GM12878 (cell line): ENCODE measurements at regions not wholly inside any gene's neighbourhood (a gene's known extent, or its start where the extent isn't known, plus 50 kb on each side); places are given as distances from the start of the nearest gene placed in this dataset.

ENCODE experiments used
- ATAC-seq: fragments of 200-7000 bp; cut with Tn5 transposase; 3 replicates; pipeline ENCODE4 v1.9.1; 2020; ENCODE audit warnings: mild to moderate bottlenecking, moderate library complexity
- BruUV-seq: library from RNA; stranded (reverse); fragments of 400-500 nt; replicated peaks from 2 replicates; lab custom pipeline; 2021; lab: Mats Ljungman, UMichigan
- CTCF ChIA-PET: fragments of 300-600 bp; sonication (Branson Sonifier 250); formaldehyde crosslinking; extraction: SDS; loops from one replicate; lab custom pipeline; 2021; ENCODE audit warnings: inconsistent platforms; lab: Yijun Ruan, JAX
- POLR2A ChIA-PET: fragments of 350-600 bp; formaldehyde crosslinking; extraction: SDS; loops from one replicate; lab custom pipeline; 2021; ENCODE audit warnings: inconsistent platforms; lab: Charles Lee
- RAD21 ChIA-PET: fragments of 300-600 bp; sonication (Branson Sonifier 250); formaldehyde crosslinking; loops from one replicate; lab custom pipeline; 2023; ENCODE audit warnings: antibody characterized with exemption; ENCODE audit not compliant: unreplicated experiment; lab: Charles Lee
- SMC1A ChIA-PET: fragments of 300-600 bp; sonication (Branson Sonifier 250); formaldehyde crosslinking; loops from one replicate; lab custom pipeline; 2023; ENCODE audit not compliant: unreplicated experiment, uncharacterized antibody; lab: Charles Lee
- DNase-seq: peaks from one replicate; pipeline ENCODE4 v3.0.0-alpha.2; 2011; ENCODE audit warnings: low read depth, low spot score
- FAIRE-seq: peaks from 3 replicates; lab custom pipeline; 2011; peaks lifted over from hg19 to GRCh38; lab: Jason Lieb, UNC
- H2AFZ ChIP-seq: 2 replicates; pipeline ENCODE4 v1.6.0; 2011; ENCODE audit warnings: low read depth, low read length, control low read depth; ENCODE audit not compliant: control insufficient read depth
- H3K27ac ChIP-seq: 2 replicates; pipeline ENCODE4 v1.5.1; 2011; ENCODE audit warnings: control low read depth; ENCODE audit not compliant: control insufficient read depth, insufficient read depth
- H3K27me3 ChIP-seq, 2 experiments: replicated peaks in 1 of 2; 2 replicates each; pipeline versions ENCODE4 v1.6.0 to v1.6.1; 2011; ENCODE audit warnings: low read length in 1 of 2; ENCODE audit not compliant: control insufficient read depth in 2 of 2, insufficient read depth in 2 of 2
- H3K36me3 ChIP-seq, 2 experiments: 2 replicates each; pipeline ENCODE4 v1.5.1; 2011; ENCODE audit warnings: low read length in 1 of 2; ENCODE audit not compliant: control insufficient read depth in 2 of 2, insufficient read depth in 2 of 2
- H3K4me1 ChIP-seq: 2 replicates; pipeline ENCODE4 v1.6.1; 2011; ENCODE audit warnings: mild to moderate bottlenecking, low read length, moderate library complexity, mixed read lengths; ENCODE audit not compliant: control insufficient read depth, insufficient read depth
- H3K4me2 ChIP-seq: 2 replicates; pipeline ENCODE4 v1.6.0; 2011; ENCODE audit warnings: control low read depth; ENCODE audit not compliant: control insufficient read depth, insufficient read depth
- H3K4me3 ChIP-seq: fragments of 200-600 bp; sonication (generic); 2 replicates; pipeline ENCODE4 v1.5.1; 2016
- H3K79me2 ChIP-seq: 2 replicates; pipeline ENCODE4 v1.6.0; 2011; ENCODE audit warnings: low read length; ENCODE audit not compliant: control insufficient read depth, insufficient read depth
- H3K9ac ChIP-seq: 2 replicates; pipeline ENCODE4 v1.8.0; 2011; ENCODE audit warnings: low read length, control low read depth, mixed read lengths; ENCODE audit not compliant: control insufficient read depth, insufficient read depth
- H3K9me3 ChIP-seq: replicated peaks from 3 replicates; pipeline ENCODE4 v1.5.1; 2011; ENCODE audit warnings: mild to moderate bottlenecking, low read length; ENCODE audit not compliant: control insufficient read depth, insufficient read depth
- H4K20me1 ChIP-seq: 2 replicates; pipeline ENCODE4 v1.6.0; 2011; ENCODE audit not compliant: control insufficient read depth, insufficient read depth
- CHD4 ChIP-seq: fragments of 200-600 bp; sonication (generic); IDR thresholded peaks from 2 replicates; pipeline ENCODE4 v1.6.1; 2016; ENCODE audit warnings: mild to moderate bottlenecking
- DPF2 ChIP-seq: fragments of 450-650 bp; IDR thresholded peaks from 2 replicates; pipeline ENCODE4 v1.6.1; 2017; ENCODE audit warnings: mild to moderate bottlenecking
- ETV6 ChIP-seq, 2 experiments: fragments of 450-650 bp in 1 of 2; IDR thresholded peaks in 1 of 2; conservative IDR thresholded peaks in 1 of 2; 2 replicates each; pipeline ENCODE4 v1.6.1; 2014; ENCODE audit warnings: antibody characterized with exemption in 1 of 2, borderline replicate concordance in 1 of 2, low read depth in 1 of 2, mild to moderate bottlenecking in 1 of 2, moderate library complexity in 1 of 2
- FOS ChIP-seq: IDR thresholded peaks from 3 replicates; pipeline ENCODE4 v1.6.1; 2011; ENCODE audit warnings: borderline replicate concordance; ENCODE audit not compliant: insufficient read length; ENCODE audit errors: extremely low read depth
- KLF5 ChIP-seq: fragments of 450-650 bp; IDR thresholded peaks from 2 replicates; pipeline ENCODE4 v1.6.1; 2014; ENCODE audit warnings: mild to moderate bottlenecking; ENCODE audit not compliant: partially characterized antibody
- NR2F1 ChIP-seq: fragments of 450-650 bp; conservative IDR thresholded peaks from 2 replicates; pipeline ENCODE4 v1.6.1; 2017; ENCODE audit warnings: mild to moderate bottlenecking
- NRF1 ChIP-seq: conservative IDR thresholded peaks from 2 replicates; pipeline ENCODE4 v1.6.1; 2011; ENCODE audit warnings: mild to moderate bottlenecking, low read depth, low read length, improper control_type of control experiment
- RAD51 ChIP-seq: fragments of 450-650 bp; IDR thresholded peaks from 2 replicates; pipeline ENCODE4 v1.6.1; 2016; ENCODE audit warnings: moderate library complexity, mild to moderate bottlenecking, inconsistent platforms
- SIX5 ChIP-seq: IDR thresholded peaks from 2 replicates; pipeline ENCODE4 v1.6.1; 2011; ENCODE audit warnings: mild to moderate bottlenecking, low read depth, low read length, moderate library complexity; ENCODE audit not compliant: severe bottlenecking
- YY1 ChIP-seq: IDR thresholded peaks from 2 replicates; pipeline ENCODE4 v1.6.1; 2011; ENCODE audit warnings: low read depth, mild to moderate bottlenecking, low read length
- ZNF274 ChIP-seq: IDR thresholded peaks from one replicate; pipeline ENCODE4 v1.8.0; 2011; ENCODE audit not compliant: insufficient read length, insufficient read depth
- in situ Hi-C: fragments of 300-500 bp; cut with MboI; formaldehyde crosslinking; loops from 9 replicates; pipeline ENCODE4 v1.14.3; 2018; ENCODE audit warnings: mixed read lengths
- intact Hi-C: fragments of 100-400 bp; cut with micrococcal nuclease; formaldehyde crosslinking; loops from one replicate; pipeline ENCODE4 v1.14.2; 2022; ENCODE audit not compliant: unreplicated experiment
- TF ChIP-seq, protein P1 (sequence below): fragments of 450-650 bp; IDR thresholded peaks from 2 replicates; pipeline ENCODE4 v1.6.1; 2017; ENCODE audit warnings: borderline replicate concordance
- TF ChIP-seq, protein P2 (sequence below): fragments of 450-650 bp; IDR thresholded peaks from 2 replicates; pipeline ENCODE4 v1.6.1; 2017; ENCODE audit warnings: mild to moderate bottlenecking

DNA sequence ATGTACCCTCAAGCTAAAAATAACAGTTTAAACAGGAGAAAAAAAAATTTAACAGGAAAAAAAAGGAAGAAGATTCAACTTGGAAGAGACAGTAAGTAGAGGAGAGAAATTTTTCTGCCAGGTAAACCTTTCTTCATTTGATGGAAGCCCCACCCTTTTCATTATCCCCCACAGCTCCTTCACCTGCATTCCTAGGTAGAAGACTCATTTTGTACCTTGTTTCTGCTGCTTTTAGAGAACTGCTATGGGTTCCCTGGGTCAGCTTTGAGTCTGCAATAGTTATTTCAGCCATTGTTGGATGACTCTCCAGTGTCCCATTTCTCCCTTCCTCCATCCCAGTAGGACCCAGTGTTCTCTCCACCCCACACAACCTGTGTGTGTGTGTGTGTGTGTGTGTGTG, 74.1 kb upstream of the CPEB4 start:
- RAD21 ChIA-PET: interaction anchor here (1.2 kb wide), 1 partner anchor 111 kb away, joined by 4 read pairs; no protein-coding TSS in a partner anchor
- TF ChIP-seq, protein P1, sequence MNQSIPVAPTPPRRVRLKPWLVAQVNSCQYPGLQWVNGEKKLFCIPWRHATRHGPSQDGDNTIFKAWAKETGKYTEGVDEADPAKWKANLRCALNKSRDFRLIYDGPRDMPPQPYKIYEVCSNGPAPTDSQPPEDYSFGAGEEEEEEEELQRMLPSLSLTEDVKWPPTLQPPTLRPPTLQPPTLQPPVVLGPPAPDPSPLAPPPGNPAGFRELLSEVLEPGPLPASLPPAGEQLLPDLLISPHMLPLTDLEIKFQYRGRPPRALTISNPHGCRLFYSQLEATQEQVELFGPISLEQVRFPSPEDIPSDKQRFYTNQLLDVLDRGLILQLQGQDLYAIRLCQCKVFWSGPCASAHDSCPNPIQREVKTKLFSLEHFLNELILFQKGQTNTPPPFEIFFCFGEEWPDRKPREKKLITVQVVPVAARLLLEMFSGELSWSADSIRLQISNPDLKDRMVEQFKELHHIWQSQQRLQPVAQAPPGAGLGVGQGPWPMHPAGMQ: no peak
- TF ChIP-seq NRF1 (no peak), YY1 (no peak), ZNF274 (no peak), SIX5 (no peak), DPF2 (no peak), NR2F1 (no peak), RAD51 (no peak), CHD4 (no peak), ETV6 (conservative IDR thresholded peaks at IDR 0.05 in 1 of 2, IDR thresholded peaks at IDR 0.05 in 1 of 2; ENCODE audit: borderline replicate concordance in 1 of 2, low read depth in 1 of 2) (no peak), KLF5 (no peak), FOS (no peak)
- TF ChIP-seq, protein P2, sequence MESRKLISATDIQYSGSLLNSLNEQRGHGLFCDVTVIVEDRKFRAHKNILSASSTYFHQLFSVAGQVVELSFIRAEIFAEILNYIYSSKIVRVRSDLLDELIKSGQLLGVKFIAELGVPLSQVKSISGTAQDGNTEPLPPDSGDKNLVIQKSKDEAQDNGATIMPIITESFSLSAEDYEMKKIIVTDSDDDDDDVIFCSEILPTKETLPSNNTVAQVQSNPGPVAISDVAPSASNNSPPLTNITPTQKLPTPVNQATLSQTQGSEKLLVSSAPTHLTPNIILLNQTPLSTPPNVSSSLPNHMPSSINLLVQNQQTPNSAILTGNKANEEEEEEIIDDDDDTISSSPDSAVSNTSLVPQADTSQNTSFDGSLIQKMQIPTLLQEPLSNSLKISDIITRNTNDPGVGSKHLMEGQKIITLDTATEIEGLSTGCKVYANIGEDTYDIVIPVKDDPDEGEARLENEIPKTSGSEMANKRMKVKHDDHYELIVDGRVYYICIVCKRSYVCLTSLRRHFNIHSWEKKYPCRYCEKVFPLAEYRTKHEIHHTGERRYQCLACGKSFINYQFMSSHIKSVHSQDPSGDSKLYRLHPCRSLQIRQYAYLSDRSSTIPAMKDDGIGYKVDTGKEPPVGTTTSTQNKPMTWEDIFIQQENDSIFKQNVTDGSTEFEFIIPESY: no peak
- no peak overlapping the region for H3K27ac ChIP-seq
- H3K9me3 ChIP-seq: peaks cover 1% of the 10 kb centered on the region
- H3K4me1 ChIP-seq: peaks cover 9% of the 10 kb centered on the region; the same call in 1 of the 2 replicates
- no peaks in the 10 kb centered on the region for H3K79me2 ChIP-seq
- POLR2A ChIA-PET: interaction anchor here (0.6 kb wide), 3 partner anchors 8 to 26 kb away, joined by 3 to 4 read pairs (median 3); no protein-coding TSS in a partner anchor
- no TSS peak for BruUV-seq
- H3K27me3 ChIP-seq: no peaks in the 10 kb centered on the region
- CTCF ChIA-PET: interaction anchor here (1.1 to 2.1 kb wide), 4 partner anchors 18 to 112 kb away, joined by 3 to 6 read pairs (median 4); no protein-coding TSS in a partner anchor
- H4K20me1 ChIP-seq: no peaks in the 10 kb centered on the region
- no peak overlapping the region for H3K4me2 ChIP-seq
- SMC1A ChIA-PET: interaction anchor here (0.8 to 3.9 kb wide), 7 partner anchors 11 to 122 kb away, joined by 3 to 18 read pairs (median 5); no protein-coding TSS in a partner anchor
- ATAC-seq (no peak), DNase-seq (no peak), FAIRE-seq (no peak)
- intact Hi-C loops: no loop called here
- no peaks in the 10 kb centered on the region for H3K36me3 ChIP-seq
- H3K9ac ChIP-seq: no peak overlapping the region
- in situ Hi-C loops: no loop called here
- no peak overlapping the region for H2AFZ ChIP-seq
- H3K4me3 ChIP-seq: no peak overlapping the region
